Liver (tissue), 3 donors: ENCODE measurements at regions not wholly inside any gene's neighbourhood (a gene's known extent, or its start where the extent isn't known, plus 50 kb on each side); places are given as distances from the start of the nearest gene placed in this dataset.

Source experiments
- EGR1 ChIP-seq, 2 donors: IDR thresholded peaks; 2 replicates each; pipeline ENCODE4 v1.6.1; 2016 to 2018; ENCODE audit warnings: antibody characterized with exemption in 2 of 2, low read depth in 2 of 2
- HNF4A ChIP-seq, 2 donors: conservative IDR thresholded peaks; 2 replicates each; pipeline ENCODE4 v1.6.1; 2016; ENCODE audit warnings: antibody characterized with exemption in 2 of 2, mild to moderate bottlenecking in 2 of 2
- JUND ChIP-seq, 2 donors: IDR thresholded peaks; 2 replicates each; pipeline ENCODE4 v1.6.1; 2016; ENCODE audit warnings: antibody characterized with exemption in 2 of 2
- MAX ChIP-seq: IDR thresholded peaks from 2 replicates; pipeline ENCODE4 v1.6.1; 2016; ENCODE audit warnings: antibody characterized with exemption
- SP1 ChIP-seq: IDR thresholded peaks from 2 replicates; pipeline ENCODE4 v1.6.1; 2018; ENCODE audit warnings: antibody characterized with exemption, mild to moderate bottlenecking
- YY1 ChIP-seq: IDR thresholded peaks from 2 replicates; pipeline ENCODE4 v1.6.1; 2016; ENCODE audit warnings: antibody characterized with exemption, mild to moderate bottlenecking
- TF ChIP-seq, protein P1 (sequence below): IDR thresholded peaks from 2 replicates; pipeline ENCODE4 v1.6.1; 2016; ENCODE audit warnings: antibody characterized with exemption
- TF ChIP-seq, protein P2 (sequence below): fragments of 150-350 bp; IDR thresholded peaks from 2 replicates; pipeline ENCODE4 v1.5.1; 2017; ENCODE audit warnings: improper control_type of control experiment, low read depth, low read length; ENCODE audit not compliant: missing input control
- TF ChIP-seq, protein P3 (sequence below): IDR thresholded peaks from 2 replicates; pipeline ENCODE4 v1.6.1; 2016; ENCODE audit warnings: antibody characterized with exemption
- donor health status: healthy.
- donor health status: healthy.

GRCh38 chr4:32841217-32841616 lies 2121.0 kb downstream of the PCDH7 start:
- TF ChIP-seq EGR1 (IDR thresholded peaks at IDR 0.05; ENCODE audit: low read depth in 2 of 2) (no peak), HNF4A (conservative IDR thresholded peaks at IDR 0.05) (peak; percentile 98 to 99), JUND (IDR thresholded peaks at IDR 0.05) (peak; percentile 38 to 62), SP1 (peak; percentile 88), YY1 (no peak), MAX (no peak)
- TF ChIP-seq, protein P1, sequence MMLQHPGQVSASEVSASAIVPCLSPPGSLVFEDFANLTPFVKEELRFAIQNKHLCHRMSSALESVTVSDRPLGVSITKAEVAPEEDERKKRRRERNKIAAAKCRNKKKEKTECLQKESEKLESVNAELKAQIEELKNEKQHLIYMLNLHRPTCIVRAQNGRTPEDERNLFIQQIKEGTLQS: no peak
- TF ChIP-seq, protein P2, sequence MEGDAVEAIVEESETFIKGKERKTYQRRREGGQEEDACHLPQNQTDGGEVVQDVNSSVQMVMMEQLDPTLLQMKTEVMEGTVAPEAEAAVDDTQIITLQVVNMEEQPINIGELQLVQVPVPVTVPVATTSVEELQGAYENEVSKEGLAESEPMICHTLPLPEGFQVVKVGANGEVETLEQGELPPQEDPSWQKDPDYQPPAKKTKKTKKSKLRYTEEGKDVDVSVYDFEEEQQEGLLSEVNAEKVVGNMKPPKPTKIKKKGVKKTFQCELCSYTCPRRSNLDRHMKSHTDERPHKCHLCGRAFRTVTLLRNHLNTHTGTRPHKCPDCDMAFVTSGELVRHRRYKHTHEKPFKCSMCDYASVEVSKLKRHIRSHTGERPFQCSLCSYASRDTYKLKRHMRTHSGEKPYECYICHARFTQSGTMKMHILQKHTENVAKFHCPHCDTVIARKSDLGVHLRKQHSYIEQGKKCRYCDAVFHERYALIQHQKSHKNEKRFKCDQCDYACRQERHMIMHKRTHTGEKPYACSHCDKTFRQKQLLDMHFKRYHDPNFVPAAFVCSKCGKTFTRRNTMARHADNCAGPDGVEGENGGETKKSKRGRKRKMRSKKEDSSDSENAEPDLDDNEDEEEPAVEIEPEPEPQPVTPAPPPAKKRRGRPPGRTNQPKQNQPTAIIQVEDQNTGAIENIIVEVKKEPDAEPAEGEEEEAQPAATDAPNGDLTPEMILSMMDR: no peak
- TF ChIP-seq, protein P3, sequence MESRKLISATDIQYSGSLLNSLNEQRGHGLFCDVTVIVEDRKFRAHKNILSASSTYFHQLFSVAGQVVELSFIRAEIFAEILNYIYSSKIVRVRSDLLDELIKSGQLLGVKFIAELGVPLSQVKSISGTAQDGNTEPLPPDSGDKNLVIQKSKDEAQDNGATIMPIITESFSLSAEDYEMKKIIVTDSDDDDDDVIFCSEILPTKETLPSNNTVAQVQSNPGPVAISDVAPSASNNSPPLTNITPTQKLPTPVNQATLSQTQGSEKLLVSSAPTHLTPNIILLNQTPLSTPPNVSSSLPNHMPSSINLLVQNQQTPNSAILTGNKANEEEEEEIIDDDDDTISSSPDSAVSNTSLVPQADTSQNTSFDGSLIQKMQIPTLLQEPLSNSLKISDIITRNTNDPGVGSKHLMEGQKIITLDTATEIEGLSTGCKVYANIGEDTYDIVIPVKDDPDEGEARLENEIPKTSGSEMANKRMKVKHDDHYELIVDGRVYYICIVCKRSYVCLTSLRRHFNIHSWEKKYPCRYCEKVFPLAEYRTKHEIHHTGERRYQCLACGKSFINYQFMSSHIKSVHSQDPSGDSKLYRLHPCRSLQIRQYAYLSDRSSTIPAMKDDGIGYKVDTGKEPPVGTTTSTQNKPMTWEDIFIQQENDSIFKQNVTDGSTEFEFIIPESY: no peak
